ENCODE measurements at regions not wholly inside any gene's neighbourhood (a gene's known extent, or its start where the extent isn't known, plus 50 kb on each side); places are given as distances from the start of the nearest gene placed in this dataset.

- no peak for DNase-seq (ENCODE audit: low read depth)
Observed at GRCh38 chr1:167145965-167146364, 52.1 kb downstream of the STYXL2 start.

GRCh38 chr1:167146903-167147539 lies 53.1 kb downstream of the STYXL2 start:
- no peak for DNase-seq (ENCODE audit: low read depth)

- no peak for DNase-seq (ENCODE audit: low read depth)
Observed at GRCh38 chr1:167148421-167148820, 54.5 kb downstream of the STYXL2 start.

- DNase-seq (ENCODE audit: low read depth), result no peak
Observed at GRCh38 chr1:167149793-167150491, 56.1 kb downstream of the STYXL2 start.

GRCh38 chr1:167150492-167150833 lies 56.6 kb downstream of the STYXL2 start:
- no peak for DNase-seq (ENCODE audit: low read depth)

- DNase-seq (ENCODE audit: low read depth), result no peak
Observed at GRCh38 chr1:167152192-167152876, 58.5 kb downstream of the STYXL2 start.

GRCh38 chr1:167156466-167156865 lies 62.6 kb downstream of the STYXL2 start:
- DNase-seq (ENCODE audit: low read depth), result no peak

- DNase-seq (ENCODE audit: low read depth), result no peak
Observed at GRCh38 chr1:167157114-167157513, 63.2 kb downstream of the STYXL2 start.

- no peak for DNase-seq (ENCODE audit: low read depth)
Observed at GRCh38 chr1:167158111-167158812, 62.4 kb upstream of the POU2F1 start.

- DNase-seq (ENCODE audit: low read depth), result no peak
Observed at GRCh38 chr1:167158813-167159275, 61.8 kb upstream of the POU2F1 start.

GRCh38 chr1:167159782-167160181 lies 60.9 kb upstream of the POU2F1 start:
- no peak for DNase-seq (ENCODE audit: low read depth)

GRCh38 chr1:167161242-167161641 lies 59.4 kb upstream of the POU2F1 start:
- peak; percentile 6 for DNase-seq (ENCODE audit: low read depth)

- no peak for DNase-seq (ENCODE audit: low read depth)
Observed at GRCh38 chr1:167161762-167162161, 58.9 kb upstream of the POU2F1 start.

- no peak for DNase-seq (ENCODE audit: low read depth)
Observed at GRCh38 chr1:167165219-167165618, 55.5 kb upstream of the POU2F1 start.

- DNase-seq (ENCODE audit: low read depth), result peak; percentile 35
Observed at GRCh38 chr1:167165948-167166689, 54.6 kb upstream of the POU2F1 start.

- no peak for DNase-seq (ENCODE audit: low read depth)
Observed at GRCh38 chr1:167166690-167167075, 54.0 kb upstream of the POU2F1 start.

- no peak for DNase-seq (ENCODE audit: low read depth)
Observed at GRCh38 chr1:167168424-167168823, 52.3 kb upstream of the POU2F1 start.

- no peak for DNase-seq (ENCODE audit: low read depth)
Observed at GRCh38 chr1:167169642-167170041, 51.0 kb upstream of the POU2F1 start.
